CD4-positive, CD25-positive, alpha-beta regulatory T cell (primary cell): ENCODE measurements at regions not wholly inside any gene's neighbourhood (a gene's known extent, or its start where the extent isn't known, plus 50 kb on each side); places are given as distances from the start of the nearest gene placed in this dataset.
A peak's percentile ranks its signal among the peaks of the same experiment; 100 is the strongest.
"Not testable (repeated sequence)": the region's sequence is repeated elsewhere in the genome, so short reads cannot be mapped to it uniquely, and the experiment has no call there.

Experiments
- ATAC-seq, 2 donors: fragments of 150-1000 bp; cut with Tn5 transposase; one replicate each; pipeline ENCODE4 v1.10.0; 2021; ENCODE audit warnings: low read depth in 2 of 2, moderate number of reproducible peaks in 2 of 2, moderate library complexity in 1 of 2
- DNase-seq, 3 donors: peaks; one replicate each; pipeline versions ENCODE4 v3.0.0 to v3.0.0-alpha.2; 2012 to 2022; ENCODE audit warnings: mixed read lengths in 1 of 3
- H3K27ac ChIP-seq: one replicate; pipeline ENCODE4 v1.7.0; 2013; ENCODE audit warnings: mild to moderate bottlenecking, low read length; ENCODE audit not compliant: insufficient read depth, poor library complexity, severe bottlenecking
- H3K27me3 ChIP-seq: one replicate; pipeline ENCODE4 v1.7.0; 2013; ENCODE audit warnings: low read length; ENCODE audit not compliant: control insufficient read depth, insufficient read depth
- H3K36me3 ChIP-seq: one replicate; pipeline ENCODE4 v1.7.0; 2013; ENCODE audit warnings: mild to moderate bottlenecking, low read length, moderate library complexity; ENCODE audit not compliant: control insufficient read depth, insufficient read depth
- H3K4me1 ChIP-seq: 2 replicates; pipeline ENCODE4 v1.7.0; 2013; ENCODE audit warnings: mild to moderate bottlenecking, low read length; ENCODE audit not compliant: insufficient read depth, control insufficient read depth, poor library complexity, severe bottlenecking
- H3K4me3 ChIP-seq: one replicate; pipeline ENCODE4 v1.7.0; 2013; ENCODE audit warnings: low read depth, mild to moderate bottlenecking, low read length, moderate library complexity
- H3K9me3 ChIP-seq, 2 experiments: 1 replicate in 1 of 2; 2 replicates in 1 of 2; pipeline ENCODE4 v1.7.0; 2013; ENCODE audit warnings: low read length in 2 of 2, mild to moderate bottlenecking in 1 of 2, moderate library complexity in 1 of 2; ENCODE audit not compliant: control insufficient read depth in 2 of 2
- H3K27ac Mint-ChIP-seq, 3 donors: one replicate each; pipeline ENCODE4 v1.8.0; 2020 to 2022; ENCODE audit warnings: mild to moderate bottlenecking in 3 of 3, mixed read lengths in 3 of 3, moderate library complexity in 2 of 3
- H3K27me3 Mint-ChIP-seq: one replicate; pipeline ENCODE4 v1.8.0; 2022; ENCODE audit warnings: mild to moderate bottlenecking, mixed read lengths
- H3K36me3 Mint-ChIP-seq: one replicate; pipeline ENCODE4 v1.8.0; 2020; ENCODE audit warnings: mixed read lengths
- H3K4me1 Mint-ChIP-seq, 4 donors: one replicate each; pipeline ENCODE4 v1.8.0; 2020 to 2022; ENCODE audit warnings: mixed read lengths in 4 of 4, mild to moderate bottlenecking in 1 of 4
- H3K4me3 Mint-ChIP-seq, 4 donors: one replicate each; pipeline ENCODE4 v1.8.0; 2020 to 2022; ENCODE audit warnings: mild to moderate bottlenecking in 4 of 4, mixed read lengths in 4 of 4, moderate library complexity in 3 of 4
- H3K9me3 Mint-ChIP-seq, 7 donors: one replicate each; pipeline ENCODE4 v1.8.0; 2020 to 2022; ENCODE audit warnings: mixed read lengths in 7 of 7, mild to moderate bottlenecking in 3 of 7, moderate library complexity in 2 of 7

DNA sequence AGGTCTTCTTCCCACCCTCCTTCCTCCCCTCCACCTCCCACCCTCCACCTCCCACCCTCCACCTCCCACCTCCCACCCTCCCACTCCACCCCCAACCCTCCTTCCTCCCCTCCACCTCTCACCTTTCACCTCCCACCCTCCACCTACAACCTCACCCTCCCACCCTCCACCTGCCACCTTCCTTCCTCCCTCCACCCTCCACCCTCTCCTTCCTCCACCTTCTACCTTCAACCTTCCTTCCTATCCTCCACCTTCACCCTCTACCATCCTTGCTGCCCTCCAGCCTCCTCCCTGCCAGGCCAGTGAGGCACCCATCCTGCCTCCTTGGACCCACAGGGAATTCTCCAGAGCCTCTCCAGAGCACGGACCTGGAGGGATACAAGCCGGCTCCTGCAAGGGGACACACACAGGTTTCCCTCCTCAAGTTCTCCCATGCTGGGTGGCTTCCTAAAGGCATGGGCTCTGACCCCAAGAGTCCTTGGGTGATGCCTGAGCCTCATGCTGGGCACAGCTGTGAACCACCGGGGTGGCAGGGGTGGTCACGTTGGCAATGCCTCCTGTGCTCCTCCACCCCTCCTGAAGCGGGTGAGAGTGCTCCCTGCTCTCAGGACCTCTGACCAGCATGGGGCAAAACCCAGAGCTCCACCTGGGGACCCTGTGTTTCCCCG, 293.0 kb downstream of the NDUFA10 start:
- H3K36me3 ChIP-seq, result no peaks in the 10 kb centered on the region
- Mint-ChIP-seq H3K9me3 (peaks cover 0 to 7% (median 2%) of the 10 kb centered on the region in 7 donors), H3K27me3 (no peaks in the 10 kb centered on the region), H3K4me3 (no peak overlapping the region), H3K36me3 (no peaks in the 10 kb centered on the region), H3K27ac (peak overlapping the region in 1 of 3 donors; percentile 67), H3K4me1 (peaks cover 0 to 9% (median 4%) of the 10 kb centered on the region in 4 donors)
- no peaks in the 10 kb centered on the region for H3K4me1 ChIP-seq
- ATAC-seq, result no peak
- H3K9me3 ChIP-seq, result peaks cover 2 to 5% of the 10 kb centered on the region in 2 experiments
- H3K27ac ChIP-seq, result no peak overlapping the region
- no peak for DNase-seq
- H3K27me3 ChIP-seq, result no peaks in the 10 kb centered on the region
- no peak overlapping the region for H3K4me3 ChIP-seq

DNA sequence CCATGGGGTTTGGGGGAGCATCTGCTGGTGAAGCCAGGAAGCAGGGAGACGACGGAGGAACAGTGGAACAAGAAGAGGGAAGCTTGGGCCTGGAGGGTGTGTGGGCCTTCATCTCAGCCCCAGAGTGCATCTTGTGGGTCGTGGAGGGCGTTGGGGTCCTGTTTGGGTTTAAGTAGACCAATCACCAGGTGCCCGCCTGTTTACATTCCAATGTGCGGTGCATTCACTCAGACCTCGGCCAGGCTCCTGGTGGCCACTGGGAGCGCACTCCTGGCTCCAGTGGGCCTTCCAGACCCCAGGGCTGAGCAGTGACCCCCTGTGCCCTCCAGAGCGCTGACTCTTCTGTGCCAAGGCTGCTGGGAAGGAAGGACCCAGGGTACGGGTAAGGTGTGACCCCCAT, 293.7 kb downstream of the NDUFA10 start:
- Mint-ChIP-seq H3K27ac (no peak overlapping the region), H3K4me1 (peaks cover 0 to 9% (median 4%) of the 10 kb centered on the region in 4 donors), H3K4me3 (no peak overlapping the region), H3K27me3 (no peaks in the 10 kb centered on the region), H3K36me3 (no peaks in the 10 kb centered on the region), H3K9me3 (peaks cover 0 to 7% (median 2%) of the 10 kb centered on the region in 7 donors)
- no peaks in the 10 kb centered on the region for H3K36me3 ChIP-seq
- no peak for ATAC-seq
- no peak overlapping the region for H3K27ac ChIP-seq
- H3K4me1 ChIP-seq, result no peaks in the 10 kb centered on the region
- no peak overlapping the region for H3K4me3 ChIP-seq
- H3K9me3 ChIP-seq, result peaks cover 2 to 5% of the 10 kb centered on the region in 2 experiments
- no peak for DNase-seq
- no peaks in the 10 kb centered on the region for H3K27me3 ChIP-seq

DNA sequence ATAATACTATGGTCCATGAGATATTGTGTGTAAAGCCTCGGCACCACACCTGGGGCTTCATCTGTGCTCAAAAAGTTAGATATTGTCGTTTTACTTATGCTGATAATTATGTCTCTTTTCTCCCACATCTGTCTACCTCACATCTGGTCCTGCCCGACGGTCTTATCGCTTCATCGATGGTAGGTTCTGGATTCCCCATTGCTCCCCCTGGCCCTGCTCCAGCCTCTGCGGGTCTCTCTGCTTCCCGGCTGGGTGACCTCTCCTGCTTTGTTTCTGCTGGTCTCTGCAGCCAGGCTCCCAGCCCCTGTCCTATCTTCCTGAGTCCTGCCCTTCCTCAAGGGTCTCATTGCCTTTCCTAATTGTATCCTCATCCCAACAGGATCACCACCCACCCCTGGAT, 294.2 kb downstream of the NDUFA10 start:
- DNase-seq (no peak), ATAC-seq (no peak)
- Mint-ChIP-seq H3K4me3 (no peak overlapping the region), H3K36me3 (no peaks in the 10 kb centered on the region), H3K9me3 (peaks cover 0 to 7% (median 2%) of the 10 kb centered on the region in 7 donors), H3K4me1 (peaks cover 0 to 9% (median 4%) of the 10 kb centered on the region in 4 donors), H3K27ac (peak overlapping the region in 1 of 3 donors; percentile 38), H3K27me3 (no peaks in the 10 kb centered on the region)
- H3K27me3 ChIP-seq, result no peaks in the 10 kb centered on the region
- peaks cover 2 to 5% of the 10 kb centered on the region in 2 experiments for H3K9me3 ChIP-seq
- H3K4me1 ChIP-seq, result no peaks in the 10 kb centered on the region
- no peak overlapping the region for H3K27ac ChIP-seq
- no peak overlapping the region for H3K4me3 ChIP-seq
- H3K36me3 ChIP-seq, result no peaks in the 10 kb centered on the region

DNA sequence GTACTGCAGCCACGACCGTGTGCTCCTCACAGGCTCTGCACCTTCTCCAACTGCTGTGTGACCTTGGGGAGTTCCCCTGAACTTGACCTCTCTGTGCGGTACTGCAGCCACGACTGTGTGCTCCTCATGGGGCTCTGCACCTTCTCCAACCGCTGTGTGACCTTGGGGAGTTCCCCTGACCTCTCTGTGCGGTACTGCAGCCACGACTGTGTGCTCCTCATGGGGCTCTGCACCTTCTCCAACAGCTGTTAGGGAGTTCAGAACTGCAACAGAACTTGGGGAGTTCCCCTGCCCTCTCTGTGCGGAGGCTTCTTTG, 294.6 kb downstream of the NDUFA10 start:
- not testable (repeated sequence) for H3K27me3 ChIP-seq, H3K36me3 Mint-ChIP-seq, H3K9me3 Mint-ChIP-seq, H3K36me3 ChIP-seq, H3K4me3 Mint-ChIP-seq, H3K4me1 Mint-ChIP-seq, ATAC-seq, H3K27me3 Mint-ChIP-seq, H3K4me3 ChIP-seq, H3K4me1 ChIP-seq, DNase-seq, H3K27ac ChIP-seq, H3K9me3 ChIP-seq
- peak overlapping the region in 1 of 3 donors; percentile 38 for H3K27ac Mint-ChIP-seq

DNA sequence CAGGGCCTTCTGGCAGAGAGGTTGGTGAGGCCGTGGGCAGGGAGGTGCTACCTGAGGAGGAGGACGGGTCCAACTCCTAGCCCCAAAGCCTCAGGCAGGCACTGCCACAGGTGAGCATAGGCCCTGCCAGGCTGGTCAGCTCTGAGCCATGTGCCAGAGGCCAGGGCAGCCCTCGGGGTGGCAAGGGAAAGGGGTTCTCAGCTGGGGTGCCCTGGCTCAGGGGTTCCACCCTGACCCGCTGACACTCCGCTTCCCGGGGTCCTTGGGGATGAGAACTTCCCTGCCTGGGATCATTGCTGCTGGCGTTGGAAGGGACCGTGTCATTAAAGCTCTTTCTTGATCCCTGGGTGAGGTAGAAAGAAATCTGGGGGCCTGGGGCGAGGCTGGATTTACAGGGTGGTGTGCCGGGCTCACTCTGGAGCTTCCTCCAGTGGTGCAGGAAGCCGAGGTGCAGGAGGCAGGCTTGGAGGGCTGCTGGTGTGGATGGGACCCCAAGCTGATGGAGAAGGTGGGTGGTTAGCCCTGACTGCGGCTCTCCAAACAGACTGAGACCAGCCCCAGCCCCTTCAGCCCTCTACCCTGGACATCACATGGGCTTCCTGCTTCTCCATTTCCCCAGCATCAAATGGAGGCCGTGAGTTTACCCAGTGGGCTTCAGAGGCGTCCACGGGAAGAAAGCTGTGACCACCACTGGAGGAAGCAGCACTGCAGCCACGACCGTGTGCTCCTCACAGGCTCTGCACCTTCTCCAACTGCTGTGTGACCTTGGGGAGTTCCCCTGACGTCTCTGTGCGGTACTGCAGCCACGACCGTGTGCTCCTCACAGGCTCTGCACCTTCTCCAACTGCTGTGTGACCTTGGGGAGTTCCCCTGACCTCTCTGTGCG, 295.2 kb downstream of the NDUFA10 start:
- H3K9me3 ChIP-seq, result peaks cover 2 to 5% of the 10 kb centered on the region in 2 experiments
- Mint-ChIP-seq H3K36me3 (no peaks in the 10 kb centered on the region), H3K9me3 (peaks cover 0 to 7% (median 2%) of the 10 kb centered on the region in 7 donors), H3K4me3 (no peak overlapping the region), H3K27ac (no peak overlapping the region), H3K4me1 (peaks cover 0 to 9% (median 4%) of the 10 kb centered on the region in 4 donors), H3K27me3 (no peaks in the 10 kb centered on the region)
- H3K4me3 ChIP-seq, result no peak overlapping the region
- H3K27ac ChIP-seq, result no peak overlapping the region
- DNase-seq (no peak), ATAC-seq (no peak)
- no peaks in the 10 kb centered on the region for H3K36me3 ChIP-seq
- no peaks in the 10 kb centered on the region for H3K27me3 ChIP-seq
- H3K4me1 ChIP-seq, result no peaks in the 10 kb centered on the region

DNA sequence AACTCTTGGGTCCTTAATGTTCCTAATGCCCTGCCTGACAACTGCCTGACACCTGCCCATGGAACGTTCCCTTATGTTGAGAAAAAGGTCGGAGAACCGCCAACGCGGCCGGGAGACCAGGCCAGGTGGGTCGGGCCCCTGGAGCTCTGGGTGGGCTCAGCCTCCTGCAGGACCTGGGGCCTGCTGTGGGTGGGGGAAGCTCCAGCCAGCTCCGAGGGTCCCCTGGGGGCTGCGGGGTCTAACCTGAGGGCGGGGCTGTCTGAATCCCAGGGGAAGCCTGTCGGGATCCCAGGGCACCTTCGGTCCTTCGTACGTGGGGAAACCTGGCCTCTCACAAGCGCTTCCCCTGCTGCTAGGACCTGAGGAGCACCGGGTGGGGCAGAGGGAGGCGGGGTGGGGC, 296.0 kb downstream of the NDUFA10 start:
- Mint-ChIP-seq H3K9me3 (peaks cover 0 to 5% (median 2%) of the 10 kb centered on the region in 7 donors), H3K4me3 (no peak overlapping the region), H3K4me1 (peaks cover 0 to 9% (median 4%) of the 10 kb centered on the region in 4 donors), H3K36me3 (no peaks in the 10 kb centered on the region), H3K27me3 (no peaks in the 10 kb centered on the region), H3K27ac (no peak overlapping the region)
- Histone ChIP-seq H3K27ac (no peak overlapping the region), H3K4me1 (no peaks in the 10 kb centered on the region), H3K36me3 (no peaks in the 10 kb centered on the region), H3K4me3 (no peak overlapping the region), H3K9me3 (peaks cover 2 to 5% of the 10 kb centered on the region in 2 experiments), H3K27me3 (no peaks in the 10 kb centered on the region)
- ATAC-seq, result no peak
- no peak for DNase-seq

- Histone ChIP-seq H3K27me3 (no peaks in the 10 kb centered on the region), H3K4me1 (no peaks in the 10 kb centered on the region), H3K4me3 (no peak overlapping the region), H3K9me3 (peaks cover under 1 to 2% of the 10 kb centered on the region in 2 experiments), H3K36me3 (no peaks in the 10 kb centered on the region), H3K27ac (no peak overlapping the region)
- no peak overlapping the region for H3K4me3 Mint-ChIP-seq
- H3K27ac Mint-ChIP-seq, result no peak overlapping the region
- H3K9me3 Mint-ChIP-seq, result peaks cover 0 to 3% (median under 1%) of the 10 kb centered on the region in 7 donors
- peaks cover 0 to 9% (median 4%) of the 10 kb centered on the region in 4 donors for H3K4me1 Mint-ChIP-seq
- H3K36me3 Mint-ChIP-seq, result no peaks in the 10 kb centered on the region
- DNase-seq, result no peak
- no peak for ATAC-seq
- no peaks in the 10 kb centered on the region for H3K27me3 Mint-ChIP-seq
Measured at GRCh38 chr2:239728751-239729150, 296.4 kb downstream of the NDUFA10 start.
